Progenitor cell of endocrine pancreas (in vitro differentiated cells): ENCODE measurements at regions not wholly inside any gene's neighbourhood (a gene's known extent, or its start where the extent isn't known, plus 50 kb on each side); places are given as distances from the start of the nearest gene placed in this dataset.
"Not testable (repeated sequence)": the region's sequence is repeated elsewhere in the genome, so short reads cannot be mapped to it uniquely, and the experiment has no call there.

ENCODE experiments used
- DNase-seq: peaks from one replicate; pipeline ENCODE4 v3.0.0; 2021; ENCODE audit warnings: low spot score; ENCODE audit not compliant: unreplicated experiment
- H3K27ac Mint-ChIP-seq: 2 replicates; pipeline ENCODE4 v1.8.0; 2021; ENCODE audit warnings: mild to moderate bottlenecking, moderate library complexity, mixed read lengths
- H3K27me3 Mint-ChIP-seq: 2 replicates; pipeline ENCODE4 v1.8.0; 2021; ENCODE audit warnings: mixed read lengths
- H3K36me3 Mint-ChIP-seq: 2 replicates; pipeline ENCODE4 v1.8.0; 2022; ENCODE audit warnings: mixed read lengths; ENCODE audit not compliant: insufficient read depth
- H3K4me1 Mint-ChIP-seq: 2 replicates; pipeline ENCODE4 v1.8.0; 2021; ENCODE audit warnings: low read depth, mixed read lengths
- H3K4me3 Mint-ChIP-seq: 2 replicates; pipeline ENCODE4 v1.8.0; 2021; ENCODE audit warnings: low read depth, mild to moderate bottlenecking, moderate library complexity, mixed read lengths
- H3K9me3 Mint-ChIP-seq: 2 replicates; pipeline ENCODE4 v1.8.0; 2021; ENCODE audit warnings: low read depth, mixed read lengths
- CTCF ChIP-seq: fragments of 200-600 bp; sonication (generic); IDR thresholded peaks from one replicate; pipeline ENCODE4 v1.5.0; 2021; ENCODE audit warnings: antibody characterized with exemption, mild to moderate bottlenecking; ENCODE audit not compliant: unreplicated experiment

GRCh38 chr13:100951016-100951415, 276.4 kb upstream of the TMTC4 start:
- no peaks in the 10 kb centered on the region for H3K4me1 Mint-ChIP-seq
- no peak overlapping the region for H3K4me3 Mint-ChIP-seq
- no peak for TF ChIP-seq CTCF
- no peak overlapping the region for H3K27ac Mint-ChIP-seq
- DNase-seq, result no peak
- no peaks in the 10 kb centered on the region for H3K9me3 Mint-ChIP-seq
- H3K36me3 Mint-ChIP-seq, result no peaks in the 10 kb centered on the region
- H3K27me3 Mint-ChIP-seq, result peaks cover 5% of the 10 kb centered on the region

GRCh38 chr13:100948937-100949336, 274.3 kb upstream of the TMTC4 start:
- H3K4me1 Mint-ChIP-seq, DNase-seq, H3K4me3 Mint-ChIP-seq, H3K27me3 Mint-ChIP-seq, H3K9me3 Mint-ChIP-seq, H3K36me3 Mint-ChIP-seq, H3K27ac Mint-ChIP-seq: not testable (repeated sequence)

- peaks cover 10% of the 10 kb centered on the region for H3K4me1 Mint-ChIP-seq
- no peak overlapping the region for H3K4me3 Mint-ChIP-seq
- H3K27ac Mint-ChIP-seq, result no peak overlapping the region
- DNase-seq, result no peak
- H3K27me3 Mint-ChIP-seq, result peaks cover 5% of the 10 kb centered on the region
- H3K9me3 Mint-ChIP-seq, result no peaks in the 10 kb centered on the region
- no peak for TF ChIP-seq CTCF
- no peaks in the 10 kb centered on the region for H3K36me3 Mint-ChIP-seq
Measured at GRCh38 chr13:100946588-100946987, 272.0 kb upstream of the TMTC4 start.

GRCh38 chr13:100944791-100945345, 270.3 kb upstream of the TMTC4 start:
- TF ChIP-seq CTCF, result no peak
- Mint-ChIP-seq H3K9me3 (no peaks in the 10 kb centered on the region), H3K27ac (no peak overlapping the region), H3K4me3 (no peak overlapping the region), H3K36me3 (no peaks in the 10 kb centered on the region), H3K27me3 (peaks cover 5% of the 10 kb centered on the region), H3K4me1 (peaks cover 12% of the 10 kb centered on the region)
- no peak for DNase-seq

- Mint-ChIP-seq H3K27ac (no peak overlapping the region), H3K36me3 (no peaks in the 10 kb centered on the region), H3K27me3 (peaks cover 3% of the 10 kb centered on the region), H3K4me3 (no peak overlapping the region), H3K9me3 (no peaks in the 10 kb centered on the region), H3K4me1 (peaks cover 12% of the 10 kb centered on the region)
- no peak for DNase-seq
- no peak for TF ChIP-seq CTCF
Measured at GRCh38 chr13:100942742-100943141, 268.1 kb upstream of the TMTC4 start.
